Mesendoderm (in vitro differentiated cells): ENCODE measurements at regions not wholly inside any gene's neighbourhood (a gene's known extent, or its start where the extent isn't known, plus 50 kb on each side); places are given as distances from the start of the nearest gene placed in this dataset.

Experiments
- DNase-seq: peaks from one replicate; pipeline ENCODE4 v3.0.0; 2013
- H2AK5ac ChIP-seq: 2 replicates; pipeline ENCODE4 v1.6.1; 2013; ENCODE audit warnings: low read length, inconsistent platforms
- H2BK120ac ChIP-seq: 2 replicates; pipeline ENCODE4 v1.6.1; 2013; ENCODE audit warnings: low read depth, mild to moderate bottlenecking, low read length, moderate library complexity, mixed read lengths
- H2BK15ac ChIP-seq: replicated peaks from 2 replicates; pipeline ENCODE4 v1.6.1; 2013; ENCODE audit warnings: low read depth, mild to moderate bottlenecking, moderate library complexity
- H2BK5ac ChIP-seq: 2 replicates; pipeline ENCODE4 v1.6.1; 2013; ENCODE audit warnings: low read length, inconsistent platforms
- H3K18ac ChIP-seq: 2 replicates; pipeline ENCODE4 v1.6.1; 2013; ENCODE audit warnings: mild to moderate bottlenecking, low read length, mixed read lengths
- H3K23ac ChIP-seq: one replicate; pipeline ENCODE4 v1.6.1; 2013; ENCODE audit warnings: low read length
- H3K27ac ChIP-seq: 2 replicates; pipeline ENCODE4 v1.5.1; 2013; ENCODE audit warnings: low read depth, mild to moderate bottlenecking, inconsistent platforms, low read length, moderate library complexity
- H3K27me3 ChIP-seq: 2 replicates; pipeline ENCODE4 v1.6.1; 2013; ENCODE audit warnings: low read length, control low read depth, mild to moderate bottlenecking, inconsistent platforms; ENCODE audit not compliant: insufficient read depth, poor library complexity
- H3K36me3 ChIP-seq: 2 replicates; pipeline ENCODE4 v1.6.1; 2013; ENCODE audit warnings: low read length, inconsistent platforms; ENCODE audit not compliant: control insufficient read depth, insufficient read depth
- H3K4ac ChIP-seq: one replicate; pipeline ENCODE4 v1.6.1; 2013; ENCODE audit warnings: low read depth, mild to moderate bottlenecking, low read length, moderate library complexity
- H3K4me1 ChIP-seq: 2 replicates; pipeline ENCODE4 v1.6.1; 2013; ENCODE audit warnings: low read depth, low read length, inconsistent platforms; ENCODE audit not compliant: control insufficient read depth
- H3K4me2 ChIP-seq: 2 replicates; pipeline ENCODE4 v1.6.1; 2013; ENCODE audit warnings: low read length
- H3K4me3 ChIP-seq: 2 replicates; pipeline ENCODE4 v1.5.1; 2013; ENCODE audit warnings: mild to moderate bottlenecking, low read length
- H3K56ac ChIP-seq: one replicate; pipeline ENCODE4 v1.6.1; 2013; ENCODE audit warnings: low read length
- H3K79me1 ChIP-seq: 2 replicates; pipeline ENCODE4 v1.6.1; 2013; ENCODE audit warnings: low read length, inconsistent platforms
- H3K79me2 ChIP-seq: 2 replicates; pipeline ENCODE4 v1.6.1; 2013; ENCODE audit warnings: mild to moderate bottlenecking, low read length; ENCODE audit not compliant: control insufficient read depth, insufficient read depth
- H3K9ac ChIP-seq: 2 replicates; pipeline ENCODE4 v1.6.1; 2013; ENCODE audit warnings: low read length, inconsistent platforms
- H4K5ac ChIP-seq: one replicate; pipeline ENCODE4 v1.6.1; 2013; ENCODE audit warnings: low read length
- H4K8ac ChIP-seq: one replicate; pipeline ENCODE4 v1.6.1; 2013; ENCODE audit warnings: low read depth, mild to moderate bottlenecking, control low read depth, low read length, moderate library complexity
- WGBS: extraction: QIAGEN DNeasy Blood & Tissue Kit; methylation state at CpG from one replicate; pipeline ENCODE4 v1.1.7; 2013; ENCODE audit warnings: low lambda C conversion rate, missing lambda C conversion rate; ENCODE audit not compliant: insufficient coverage; ENCODE audit errors: extremely low coverage; 5-methylcytosine and 5-hydroxymethylcytosine counted together

- no peak overlapping the region for H3K23ac ChIP-seq
- no peak overlapping the region for H4K8ac ChIP-seq
- no peak for DNase-seq
- no peak overlapping the region for H3K18ac ChIP-seq
- no peak overlapping the region for H3K9ac ChIP-seq
- no peaks in the 10 kb centered on the region for H3K27me3 ChIP-seq
- H3K79me2 ChIP-seq, result no peaks in the 10 kb centered on the region
- no peak overlapping the region for H3K27ac ChIP-seq
- no peak overlapping the region for H2AK5ac ChIP-seq
- no peak overlapping the region for H2BK15ac ChIP-seq
- H2BK120ac ChIP-seq, result no peak overlapping the region
- H3K56ac ChIP-seq, result no peak overlapping the region
- H4K5ac ChIP-seq, result no peak overlapping the region
- H3K4me3 ChIP-seq, result no peak overlapping the region
- no peaks in the 10 kb centered on the region for H3K4me1 ChIP-seq
- H3K4me2 ChIP-seq, result no peak overlapping the region
- no peak overlapping the region for H2BK5ac ChIP-seq
- H3K4ac ChIP-seq, result no peak overlapping the region
- no CpG with 5 or more reads among the region's 14 CpGs for WGBS
- H3K36me3 ChIP-seq, result no peaks in the 10 kb centered on the region
- no peaks in the 10 kb centered on the region for H3K79me1 ChIP-seq
Measured at GRCh38 chr18:77820472-77820871, 570.8 kb downstream of the GALR1 start.

GRCh38 chr18:77821892-77822291, 572.2 kb downstream of the GALR1 start:
- H2AK5ac ChIP-seq, result no peak overlapping the region
- no peak overlapping the region for H3K27ac ChIP-seq
- H3K4me3 ChIP-seq, result no peak overlapping the region
- no peak overlapping the region for H3K18ac ChIP-seq
- H2BK120ac ChIP-seq, result no peak overlapping the region
- H2BK15ac ChIP-seq, result no peak overlapping the region
- no peaks in the 10 kb centered on the region for H3K36me3 ChIP-seq
- no peak overlapping the region for H4K8ac ChIP-seq
- no peaks in the 10 kb centered on the region for H3K79me1 ChIP-seq
- H3K56ac ChIP-seq, result no peak overlapping the region
- no peak overlapping the region for H4K5ac ChIP-seq
- DNase-seq, result no peak
- no peak overlapping the region for H3K9ac ChIP-seq
- H3K79me2 ChIP-seq, result no peaks in the 10 kb centered on the region
- H3K23ac ChIP-seq, result no peak overlapping the region
- no peaks in the 10 kb centered on the region for H3K27me3 ChIP-seq
- no peak overlapping the region for H3K4me2 ChIP-seq
- no CpG with 5 or more reads among the region's 7 CpGs for whole genome bisulfite sequencing
- H3K4ac ChIP-seq, result no peak overlapping the region
- no peaks in the 10 kb centered on the region for H3K4me1 ChIP-seq
- H2BK5ac ChIP-seq, result no peak overlapping the region

- H4K5ac ChIP-seq, result no peak overlapping the region
- H3K56ac ChIP-seq, result no peak overlapping the region
- H3K36me3 ChIP-seq, result no peaks in the 10 kb centered on the region
- no peak overlapping the region for H3K9ac ChIP-seq
- H3K4me2 ChIP-seq, result no peak overlapping the region
- no peak overlapping the region for H3K4me3 ChIP-seq
- H3K4ac ChIP-seq, result no peak overlapping the region
- H3K4me1 ChIP-seq, result no peaks in the 10 kb centered on the region
- H4K8ac ChIP-seq, result no peak overlapping the region
- H2BK5ac ChIP-seq, result no peak overlapping the region
- DNase-seq, result peak; percentile 1
- H2BK15ac ChIP-seq, result no peak overlapping the region
- no peaks in the 10 kb centered on the region for H3K27me3 ChIP-seq
- H2AK5ac ChIP-seq, result no peak overlapping the region
- no peaks in the 10 kb centered on the region for H3K79me2 ChIP-seq
- H3K23ac ChIP-seq, result no peak overlapping the region
- H3K18ac ChIP-seq, result no peak overlapping the region
- no peak overlapping the region for H2BK120ac ChIP-seq
- no CpG with 5 or more reads among the region's 12 CpGs for WGBS
- no peaks in the 10 kb centered on the region for H3K79me1 ChIP-seq
- no peak overlapping the region for H3K27ac ChIP-seq
Measured at GRCh38 chr18:77822632-77823031, 573.0 kb downstream of the GALR1 start.

- no peaks in the 10 kb centered on the region for H3K79me2 ChIP-seq
- no peak overlapping the region for H3K27ac ChIP-seq
- H3K9ac ChIP-seq, result no peak overlapping the region
- H3K4ac ChIP-seq, result no peak overlapping the region
- DNase-seq, result no peak
- no CpG with 5 or more reads among the region's 5 CpGs for WGBS
- no peak overlapping the region for H2BK15ac ChIP-seq
- H3K4me1 ChIP-seq, result no peaks in the 10 kb centered on the region
- no peaks in the 10 kb centered on the region for H3K36me3 ChIP-seq
- no peak overlapping the region for H3K4me3 ChIP-seq
- no peak overlapping the region for H2BK5ac ChIP-seq
- no peak overlapping the region for H3K56ac ChIP-seq
- H2BK120ac ChIP-seq, result no peak overlapping the region
- H3K27me3 ChIP-seq, result no peaks in the 10 kb centered on the region
- no peak overlapping the region for H2AK5ac ChIP-seq
- H4K5ac ChIP-seq, result no peak overlapping the region
- H3K4me2 ChIP-seq, result no peak overlapping the region
- H4K8ac ChIP-seq, result no peak overlapping the region
- no peaks in the 10 kb centered on the region for H3K79me1 ChIP-seq
- H3K18ac ChIP-seq, result no peak overlapping the region
- H3K23ac ChIP-seq, result no peak overlapping the region
Measured at GRCh38 chr18:77833807-77834206, 584.2 kb downstream of the GALR1 start.

GRCh38 chr18:77851802-77852201, 602.2 kb downstream of the GALR1 start:
- no peak overlapping the region for H2BK5ac ChIP-seq
- H2BK120ac ChIP-seq, result no peak overlapping the region
- no peak for DNase-seq
- no peaks in the 10 kb centered on the region for H3K79me2 ChIP-seq
- H3K18ac ChIP-seq, result no peak overlapping the region
- no peak overlapping the region for H3K4ac ChIP-seq
- H3K36me3 ChIP-seq, result no peaks in the 10 kb centered on the region
- WGBS, result no CpG with 5 or more reads among the region's 9 CpGs
- no peak overlapping the region for H2BK15ac ChIP-seq
- no peak overlapping the region for H2AK5ac ChIP-seq
- H3K4me3 ChIP-seq, result no peak overlapping the region
- H3K79me1 ChIP-seq, result no peaks in the 10 kb centered on the region
- no peak overlapping the region for H3K27ac ChIP-seq
- no peak overlapping the region for H3K4me2 ChIP-seq
- H3K23ac ChIP-seq, result no peak overlapping the region
- H3K56ac ChIP-seq, result no peak overlapping the region
- no peaks in the 10 kb centered on the region for H3K4me1 ChIP-seq
- no peak overlapping the region for H4K8ac ChIP-seq
- no peak overlapping the region for H3K9ac ChIP-seq
- no peak overlapping the region for H4K5ac ChIP-seq
- no peaks in the 10 kb centered on the region for H3K27me3 ChIP-seq

- Histone ChIP-seq H2BK15ac (no peak overlapping the region), H3K36me3 (no peaks in the 10 kb centered on the region), H3K79me2 (no peaks in the 10 kb centered on the region), H3K4me1 (no peaks in the 10 kb centered on the region), H2AK5ac (no peak overlapping the region), H2BK5ac (no peak overlapping the region), H4K8ac (no peak overlapping the region), H3K4ac (no peak overlapping the region), H3K79me1 (no peaks in the 10 kb centered on the region), H3K27ac (no peak overlapping the region), H3K4me3 (no peak overlapping the region), H3K18ac (no peak overlapping the region), H4K5ac (no peak overlapping the region), H3K4me2 (no peak overlapping the region), H3K27me3 (no peaks in the 10 kb centered on the region), H2BK120ac (no peak overlapping the region), H3K9ac (no peak overlapping the region), H3K56ac (no peak overlapping the region), H3K23ac (no peak overlapping the region)
- no peak for DNase-seq
- WGBS, result no CpG with 5 or more reads among the region's 12 CpGs
Measured at GRCh38 chr18:77853859-77854258, 604.2 kb downstream of the GALR1 start.
